NT2/D1 (cell line): ENCODE measurements at regions not wholly inside any gene's neighbourhood (a gene's known extent, or its start where the extent isn't known, plus 50 kb on each side); places are given as distances from the start of the nearest gene placed in this dataset.

Experiments used
- SUZ12 ChIP-seq: IDR thresholded peaks from 2 replicates; pipeline ENCODE4 v1.6.1; 2011; ENCODE audit not compliant: insufficient read length, insufficient read depth; ENCODE audit errors: extremely low read depth
- YY1 ChIP-seq: IDR thresholded peaks from 2 replicates; pipeline ENCODE4 v1.6.1; 2011; ENCODE audit not compliant: insufficient read length, insufficient read depth
- ZNF274 ChIP-seq: IDR thresholded peaks from 2 replicates; pipeline ENCODE4 v1.6.1; 2011; ENCODE audit warnings: mild to moderate bottlenecking, low read depth, low read length

- no peak for TF ChIP-seq YY1
- no peak for TF ChIP-seq SUZ12
- TF ChIP-seq ZNF274: no peak
Measured at GRCh38 chr14:82410064-82410463, 876.4 kb upstream of the SEL1L start.
